ENCODE measurements at regions not wholly inside any gene's neighbourhood (a gene's known extent, or its start where the extent isn't known, plus 50 kb on each side); places are given as distances from the start of the nearest gene placed in this dataset.

DNA sequence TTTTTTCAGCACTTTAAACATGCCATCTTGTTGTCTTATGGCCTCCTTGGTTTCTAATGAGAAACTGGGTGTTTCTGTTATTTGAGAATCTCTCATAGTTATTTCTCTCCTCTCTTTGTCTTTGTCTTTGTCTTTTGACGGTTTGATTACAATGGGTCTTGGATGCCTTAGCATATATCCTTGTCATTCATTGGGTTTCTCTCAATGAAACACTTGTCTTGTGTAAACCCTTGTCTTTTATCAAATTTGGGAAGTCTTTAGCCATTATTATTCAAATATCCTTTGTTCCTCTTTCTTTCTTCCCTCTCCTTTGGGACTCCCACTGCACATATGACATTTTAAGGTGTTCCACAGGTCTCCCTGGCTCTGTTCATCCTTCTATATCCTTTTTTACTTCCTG lies 373.5 kb upstream of the TBX3 start:
- no peak overlapping the region for H3K27ac ChIP-seq (ENCODE audit: insufficient read depth, low read length)
- no peak overlapping the region for H3K4me3 ChIP-seq (replicated peaks in 1 of 4; ENCODE audit: control extremely low read depth in 1 of 4, insufficient read depth in 1 of 4, low read depth in 3 of 4, low read length in 4 of 4)
- H3K36me3 ChIP-seq (ENCODE audit: control insufficient read depth, insufficient read depth, low read length): no peaks in the 10 kb centered on the region
- no peak for DNase-seq (ENCODE audit: low read depth in 2 of 2)
- H3K9ac ChIP-seq (ENCODE audit: insufficient read depth, low read length): no peak overlapping the region
- no peaks in the 10 kb centered on the region for H3K79me2 ChIP-seq (ENCODE audit: control insufficient read depth, insufficient read depth, low read length)
- H3K27me3 ChIP-seq (ENCODE audit: control insufficient read depth, insufficient read depth, low read length): no peaks in the 10 kb centered on the region
- no peaks in the 10 kb centered on the region for H3K4me1 ChIP-seq (ENCODE audit: control insufficient read depth, extremely low read depth, insufficient read depth, low read length)
- no peak for TF ChIP-seq EZH2 (IDR thresholded peaks at IDR 0.05; ENCODE audit: low read length, missing control alignments)
- TF ChIP-seq, protein P1, sequence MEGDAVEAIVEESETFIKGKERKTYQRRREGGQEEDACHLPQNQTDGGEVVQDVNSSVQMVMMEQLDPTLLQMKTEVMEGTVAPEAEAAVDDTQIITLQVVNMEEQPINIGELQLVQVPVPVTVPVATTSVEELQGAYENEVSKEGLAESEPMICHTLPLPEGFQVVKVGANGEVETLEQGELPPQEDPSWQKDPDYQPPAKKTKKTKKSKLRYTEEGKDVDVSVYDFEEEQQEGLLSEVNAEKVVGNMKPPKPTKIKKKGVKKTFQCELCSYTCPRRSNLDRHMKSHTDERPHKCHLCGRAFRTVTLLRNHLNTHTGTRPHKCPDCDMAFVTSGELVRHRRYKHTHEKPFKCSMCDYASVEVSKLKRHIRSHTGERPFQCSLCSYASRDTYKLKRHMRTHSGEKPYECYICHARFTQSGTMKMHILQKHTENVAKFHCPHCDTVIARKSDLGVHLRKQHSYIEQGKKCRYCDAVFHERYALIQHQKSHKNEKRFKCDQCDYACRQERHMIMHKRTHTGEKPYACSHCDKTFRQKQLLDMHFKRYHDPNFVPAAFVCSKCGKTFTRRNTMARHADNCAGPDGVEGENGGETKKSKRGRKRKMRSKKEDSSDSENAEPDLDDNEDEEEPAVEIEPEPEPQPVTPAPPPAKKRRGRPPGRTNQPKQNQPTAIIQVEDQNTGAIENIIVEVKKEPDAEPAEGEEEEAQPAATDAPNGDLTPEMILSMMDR (conservative IDR thresholded peaks at IDR 0.05 in 1 of 2, IDR thresholded peaks at IDR 0.05 in 1 of 2; ENCODE audit: low read depth in 1 of 2, low read length in 2 of 2): no peak
- no peaks in the 10 kb centered on the region for H3K9me3 ChIP-seq (ENCODE audit: control insufficient read depth, insufficient read depth, low read depth, low read length)
- H3K4me2 ChIP-seq (ENCODE audit: extremely low read depth, insufficient read depth, low read length): no peak overlapping the region
- H4K20me1 ChIP-seq (ENCODE audit: control insufficient read depth, extremely low read depth, insufficient read depth, low read length): no peaks in the 10 kb centered on the region
- no peak overlapping the region for H2AFZ ChIP-seq (ENCODE audit: low read length)

- H3K9ac ChIP-seq (ENCODE audit: insufficient read depth, low read length): no peak overlapping the region
- no peak for DNase-seq (ENCODE audit: low read depth in 2 of 2)
- H3K4me3 ChIP-seq (replicated peaks in 1 of 4; ENCODE audit: control extremely low read depth in 1 of 4, insufficient read depth in 1 of 4, low read depth in 3 of 4, low read length in 4 of 4): no peak overlapping the region
- H3K79me2 ChIP-seq (ENCODE audit: control insufficient read depth, insufficient read depth, low read length): no peaks in the 10 kb centered on the region
- no peaks in the 10 kb centered on the region for H3K4me1 ChIP-seq (ENCODE audit: control insufficient read depth, extremely low read depth, insufficient read depth, low read length)
- H3K36me3 ChIP-seq (ENCODE audit: control insufficient read depth, insufficient read depth, low read length): no peaks in the 10 kb centered on the region
- no peak for TF ChIP-seq EZH2 (IDR thresholded peaks at IDR 0.05; ENCODE audit: low read length, missing control alignments)
- TF ChIP-seq, protein P1 (conservative IDR thresholded peaks at IDR 0.05 in 1 of 2, IDR thresholded peaks at IDR 0.05 in 1 of 2; ENCODE audit: low read depth in 1 of 2, low read length in 2 of 2): no peak
- no peaks in the 10 kb centered on the region for H3K27me3 ChIP-seq (ENCODE audit: control insufficient read depth, insufficient read depth, low read length)
- no peak overlapping the region for H3K4me2 ChIP-seq (ENCODE audit: extremely low read depth, insufficient read depth, low read length)
- no peak overlapping the region for H3K27ac ChIP-seq (ENCODE audit: insufficient read depth, low read length)
- H3K9me3 ChIP-seq (ENCODE audit: control insufficient read depth, insufficient read depth, low read depth, low read length): no peaks in the 10 kb centered on the region
- H4K20me1 ChIP-seq (ENCODE audit: control insufficient read depth, extremely low read depth, insufficient read depth, low read length): no peaks in the 10 kb centered on the region
- H2AFZ ChIP-seq (ENCODE audit: low read length): no peak overlapping the region
These were observed 367.4 kb upstream of the TBX3 start for GRCh38 chr12:115051378-115051777.

- no peaks in the 10 kb centered on the region for H3K36me3 ChIP-seq (ENCODE audit: control insufficient read depth, insufficient read depth, low read length)
- H3K4me2 ChIP-seq (ENCODE audit: extremely low read depth, insufficient read depth, low read length): no peak overlapping the region
- no peaks in the 10 kb centered on the region for H3K79me2 ChIP-seq (ENCODE audit: control insufficient read depth, insufficient read depth, low read length)
- H3K27ac ChIP-seq (ENCODE audit: insufficient read depth, low read length): no peak overlapping the region
- H3K4me3 ChIP-seq (replicated peaks in 1 of 4; ENCODE audit: control extremely low read depth in 1 of 4, insufficient read depth in 1 of 4, low read depth in 3 of 4, low read length in 4 of 4): no peak overlapping the region
- no peak overlapping the region for H3K9ac ChIP-seq (ENCODE audit: insufficient read depth, low read length)
- TF ChIP-seq, protein P1 (conservative IDR thresholded peaks at IDR 0.05 in 1 of 2, IDR thresholded peaks at IDR 0.05 in 1 of 2; ENCODE audit: low read depth in 1 of 2, low read length in 2 of 2): no peak
- no peak for TF ChIP-seq EZH2 (IDR thresholded peaks at IDR 0.05; ENCODE audit: low read length, missing control alignments)
- H2AFZ ChIP-seq (ENCODE audit: low read length): no peak overlapping the region
- H4K20me1 ChIP-seq (ENCODE audit: control insufficient read depth, extremely low read depth, insufficient read depth, low read length): no peaks in the 10 kb centered on the region
- no peaks in the 10 kb centered on the region for H3K4me1 ChIP-seq (ENCODE audit: control insufficient read depth, extremely low read depth, insufficient read depth, low read length)
- H3K27me3 ChIP-seq (ENCODE audit: control insufficient read depth, insufficient read depth, low read length): no peaks in the 10 kb centered on the region
- no peaks in the 10 kb centered on the region for H3K9me3 ChIP-seq (ENCODE audit: control insufficient read depth, insufficient read depth, low read depth, low read length)
- DNase-seq (ENCODE audit: low read depth in 2 of 2): peak; percentile 4 to 5
These were observed 365.6 kb upstream of the TBX3 start for GRCh38 chr12:115049614-115050013.

All from fibroblast of lung (primary cell).